Suppressor macrophage treated with lipopolysaccharide for 1 hour (primary cell): ENCODE measurements at regions not wholly inside any gene's neighbourhood (a gene's known extent, or its start where the extent isn't known, plus 50 kb on each side); places are given as distances from the start of the nearest gene placed in this dataset.

Source experiments
- DNase-seq, 3 donors: peaks; one replicate each; pipeline ENCODE4 v3.0.0-alpha.2; 2020 to 2022

- DNase-seq: no peak
Observed at GRCh38 chr12:93180566-93180965, 197.2 kb upstream of the NUDT4 start.

DNA sequence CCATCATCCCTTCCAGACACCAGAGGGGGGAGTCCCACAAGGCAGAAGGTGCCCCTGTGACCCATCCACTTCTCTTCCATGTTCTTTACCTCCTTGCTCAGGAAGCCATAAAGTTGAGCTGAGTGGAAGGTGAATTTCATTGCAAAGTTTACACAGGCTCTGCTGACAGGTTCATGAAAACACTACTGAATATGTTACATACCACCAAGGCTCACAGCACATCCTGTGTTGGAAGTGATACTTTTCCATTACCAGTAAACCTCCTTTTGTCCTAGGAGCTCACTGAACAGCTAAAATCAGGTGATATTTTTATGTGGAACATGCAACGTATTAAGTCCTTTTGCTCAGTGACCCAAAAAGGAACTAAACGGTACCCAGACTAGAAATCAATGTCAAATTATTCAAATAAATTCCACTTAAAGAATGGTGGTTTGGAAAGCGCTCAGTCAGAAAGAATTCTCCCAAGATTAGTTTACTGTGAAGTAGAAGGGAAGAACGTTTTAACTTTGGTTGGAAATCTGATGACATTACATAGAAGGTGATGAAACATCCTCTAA lies 196.2 kb upstream of the NUDT4 start:
- DNase-seq: no peak

DNA sequence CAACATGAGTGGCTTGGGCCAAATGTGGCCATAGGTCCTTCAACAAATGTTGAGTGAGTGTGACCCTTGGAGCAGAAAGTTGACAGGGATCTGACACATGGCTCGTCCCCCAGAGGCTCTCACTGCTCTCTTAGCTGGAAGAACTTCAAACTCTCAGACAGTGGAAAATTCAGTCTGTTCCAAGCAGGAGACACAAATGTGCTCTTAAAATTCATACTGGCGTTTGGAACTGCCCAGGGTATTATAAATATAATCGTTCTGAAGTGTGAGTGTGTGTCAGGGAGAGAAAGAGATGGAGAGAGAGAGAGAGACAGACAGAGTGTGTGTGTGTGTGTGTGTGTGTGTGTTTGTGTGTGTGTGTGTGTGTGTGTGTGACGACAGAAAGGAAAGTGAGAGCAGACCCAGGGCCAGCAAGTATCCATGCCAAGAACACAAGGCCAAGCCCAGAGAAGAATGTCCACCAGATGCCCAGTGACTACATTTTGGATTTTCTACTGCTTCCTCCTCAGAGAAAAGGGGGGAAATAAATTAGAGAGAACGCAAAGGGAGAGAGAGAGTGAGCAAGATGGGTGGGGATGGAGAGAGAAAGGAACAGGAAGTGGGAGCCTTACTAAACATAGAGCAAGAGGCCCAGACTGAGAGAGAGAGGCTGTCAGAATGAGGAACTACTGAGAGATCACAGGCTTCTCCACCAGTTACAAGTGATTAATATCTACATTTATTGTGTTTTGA lies 193.6 kb upstream of the NUDT4 start:
- peak; percentile 76 to 90 (median 83) for DNase-seq

GRCh38 chr12:93184672-93185368 lies 192.9 kb upstream of the NUDT4 start:
- no peak for DNase-seq

DNA sequence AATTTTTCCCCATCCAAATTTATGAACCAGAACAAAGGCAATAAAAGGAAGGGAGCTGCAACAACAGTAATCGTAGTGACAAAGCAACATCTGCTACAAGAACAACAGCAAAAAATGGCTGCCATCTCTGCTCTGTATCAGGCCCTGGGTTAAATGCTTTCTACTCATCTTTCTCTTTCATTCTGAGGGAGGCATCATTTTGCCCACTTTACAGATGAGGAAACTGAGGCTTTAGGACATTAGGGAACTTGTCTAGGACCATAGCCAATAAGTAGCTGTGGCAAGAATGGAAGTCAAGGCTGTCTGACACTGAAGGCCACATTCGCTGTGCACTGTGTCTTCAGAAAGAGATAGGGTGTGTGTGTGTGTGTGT lies 192.4 kb upstream of the NUDT4 start:
- no peak for DNase-seq

DNA sequence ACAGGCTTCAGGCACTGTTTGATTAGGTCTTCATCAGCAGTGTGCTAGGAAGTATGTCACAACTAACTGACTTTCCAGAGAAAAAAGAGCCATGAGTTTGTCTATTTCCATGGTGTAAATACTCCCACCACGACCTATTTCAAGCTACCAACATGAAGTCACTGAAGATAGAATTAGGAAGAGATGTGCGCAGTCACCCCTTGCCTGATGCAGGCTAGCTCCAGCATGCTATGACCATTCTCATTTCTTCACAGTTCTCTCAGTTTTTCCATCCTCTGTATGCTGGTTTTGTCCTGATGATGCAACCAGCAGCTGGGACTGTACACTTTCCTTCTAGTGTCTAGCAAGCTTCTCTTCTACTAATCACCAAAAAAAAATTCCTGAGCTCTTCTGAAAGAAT lies 191.6 kb upstream of the NUDT4 start:
- DNase-seq: peak; percentile 76 to 91 (median 77)

GRCh38 chr12:93186621-93187020 lies 191.1 kb upstream of the NUDT4 start:
- no peak for DNase-seq

DNA sequence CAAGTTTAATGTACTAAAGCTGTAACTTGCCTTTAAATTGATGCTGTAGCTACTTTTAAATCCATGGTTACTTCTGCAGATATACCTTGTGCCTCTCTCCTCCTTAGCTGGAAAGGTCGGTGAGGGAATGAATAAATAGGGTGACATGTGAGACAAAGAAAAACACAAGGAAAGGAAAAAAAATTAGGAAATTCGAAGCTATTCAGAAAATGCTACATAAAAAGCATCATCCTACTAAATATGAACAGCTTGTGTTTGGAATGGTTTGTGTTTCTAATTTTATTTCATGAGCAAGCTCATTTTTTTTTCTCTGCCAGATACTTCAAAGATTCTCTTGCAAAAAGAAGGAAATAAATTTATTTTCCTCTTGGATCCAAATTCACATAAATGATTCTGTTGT lies 186.3 kb upstream of the NUDT4 start:
- no peak for DNase-seq

- peak in 1 of 3 donors; percentile 42 for DNase-seq
Observed at GRCh38 chr12:93191956-93192355, 185.8 kb upstream of the NUDT4 start.

GRCh38 chr12:93192878-93193277 lies 184.8 kb upstream of the NUDT4 start:
- DNase-seq: no peak

GRCh38 chr12:93195511-93195910 lies 182.2 kb upstream of the NUDT4 start:
- no peak for DNase-seq

GRCh38 chr12:93197067-93197593 lies 180.6 kb upstream of the NUDT4 start:
- DNase-seq: no peak

DNA sequence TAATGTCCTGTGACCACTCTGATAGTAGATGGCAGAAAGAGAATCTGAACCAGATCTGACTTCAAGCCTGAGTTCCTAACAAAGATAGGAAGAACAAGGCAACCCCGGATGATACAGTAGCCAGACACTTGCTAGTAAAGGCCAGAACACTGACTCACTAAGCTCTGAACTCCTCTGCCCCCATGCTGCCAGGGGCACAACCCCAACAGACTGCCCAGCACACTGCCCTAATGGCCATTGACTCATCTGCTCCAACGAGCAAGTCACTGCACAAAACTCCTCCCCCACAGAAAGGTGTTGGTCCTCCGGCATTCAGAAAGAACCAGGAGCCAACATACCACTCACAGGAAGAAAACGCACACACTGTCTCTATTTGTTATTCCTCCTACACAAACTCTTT lies 179.6 kb upstream of the NUDT4 start:
- no peak for DNase-seq

DNA sequence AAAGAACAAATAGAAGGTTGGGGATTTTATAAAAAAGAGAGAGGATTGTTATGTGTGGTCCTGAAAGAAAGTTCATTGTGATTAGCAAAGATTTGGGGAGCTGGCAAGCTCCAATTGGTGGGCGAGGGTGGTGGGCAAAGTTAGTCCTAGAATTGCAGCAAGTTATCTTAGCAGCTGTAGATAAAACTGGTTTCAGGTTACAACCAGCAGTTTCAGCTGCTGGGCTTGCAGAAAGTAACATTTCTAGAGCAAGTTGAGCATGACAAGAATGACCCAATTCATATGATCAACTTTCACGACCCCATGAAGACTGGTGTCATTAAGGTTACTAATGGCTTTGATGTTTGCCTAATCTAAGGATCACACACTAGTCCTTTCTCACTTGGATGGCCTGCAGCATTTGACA lies 177.9 kb upstream of the NUDT4 start:
- no peak for DNase-seq

- no peak for DNase-seq
Observed at GRCh38 chr12:93200291-93200917, 177.3 kb upstream of the NUDT4 start.

- no peak for DNase-seq
Observed at GRCh38 chr12:93201990-93202389, 175.7 kb upstream of the NUDT4 start.

DNA sequence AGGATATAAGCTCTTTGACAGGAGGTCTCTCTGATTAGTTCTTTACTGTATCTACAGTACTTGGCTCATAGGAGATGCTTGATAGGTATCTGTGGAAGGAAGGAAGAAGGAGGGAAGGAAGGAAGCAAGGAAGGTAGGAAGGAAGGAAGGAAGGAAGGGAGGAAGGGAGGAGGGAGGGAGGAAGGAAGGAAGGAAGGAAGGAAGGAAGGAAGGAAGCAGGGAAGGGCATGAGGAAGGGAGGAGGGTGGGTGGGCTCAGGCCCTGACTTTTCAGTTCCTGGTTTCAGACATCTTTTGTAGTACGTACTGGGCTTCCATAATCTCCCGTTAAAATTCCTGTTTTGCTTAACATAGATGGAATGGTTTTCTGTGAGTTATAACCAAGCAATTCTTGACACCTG lies 175.0 kb upstream of the NUDT4 start:
- DNase-seq: no peak

GRCh38 chr12:93203361-93203760 lies 174.4 kb upstream of the NUDT4 start:
- DNase-seq: no peak

GRCh38 chr12:93204896-93205295 lies 172.8 kb upstream of the NUDT4 start:
- DNase-seq: no peak

GRCh38 chr12:93205361-93205760 lies 172.4 kb upstream of the NUDT4 start:
- no peak for DNase-seq

DNA sequence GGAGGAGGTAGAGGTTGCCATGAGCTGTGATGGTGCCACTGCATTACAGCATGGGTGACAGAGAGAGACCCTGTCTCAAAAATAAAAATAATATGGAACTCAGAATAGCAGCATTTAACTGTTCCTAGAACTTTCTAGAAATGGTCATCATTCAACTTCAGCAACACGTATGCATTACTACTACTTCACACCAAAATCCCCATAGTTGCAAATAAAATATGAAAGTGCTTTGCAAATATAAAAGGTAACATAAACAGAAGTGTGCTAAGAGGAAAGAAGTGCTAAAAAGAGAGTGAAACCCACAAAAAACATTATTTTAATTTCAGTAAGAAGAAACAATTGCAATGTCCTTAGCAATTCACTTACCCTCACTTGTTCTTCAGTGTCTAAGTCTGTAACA lies 169.7 kb upstream of the NUDT4 start:
- no peak for DNase-seq

DNA sequence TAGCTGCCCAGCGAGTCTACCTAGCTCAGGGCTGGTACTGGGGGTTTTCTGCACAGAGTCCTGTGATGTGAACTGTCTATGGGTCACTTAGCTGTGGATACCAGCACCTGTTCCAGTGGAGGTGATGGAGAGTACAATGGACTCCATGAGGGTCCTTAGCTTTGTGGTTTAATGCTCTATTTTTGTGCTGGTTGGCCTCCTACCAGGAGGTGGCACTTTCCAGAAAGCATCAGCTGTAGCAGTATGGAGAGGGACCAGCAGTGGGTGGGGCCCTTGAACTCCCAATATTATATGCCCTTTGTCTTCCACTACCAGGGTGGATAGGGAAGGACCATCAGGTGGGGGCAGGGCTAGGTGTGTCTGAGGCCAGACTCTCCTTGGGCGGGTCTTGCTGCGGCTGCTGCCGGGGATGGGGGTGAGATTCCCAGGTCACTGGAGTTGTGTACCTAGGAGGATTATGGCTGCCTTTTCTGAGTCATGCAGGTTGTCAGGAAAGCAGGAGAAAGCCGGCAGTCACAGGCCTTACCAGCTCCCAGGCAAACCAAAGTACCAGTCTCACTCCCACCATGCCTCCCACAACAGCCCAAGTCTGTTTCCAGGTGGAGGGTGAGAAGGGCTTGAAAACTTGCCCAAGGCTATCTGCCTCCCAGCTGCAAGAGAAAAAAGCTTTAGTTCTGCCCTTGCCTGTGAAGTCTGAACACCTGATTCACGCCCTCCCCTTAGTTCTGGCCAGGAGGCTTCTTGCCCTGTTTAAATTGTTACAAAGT lies 163.0 kb upstream of the NUDT4 start:
- no peak for DNase-seq

DNA sequence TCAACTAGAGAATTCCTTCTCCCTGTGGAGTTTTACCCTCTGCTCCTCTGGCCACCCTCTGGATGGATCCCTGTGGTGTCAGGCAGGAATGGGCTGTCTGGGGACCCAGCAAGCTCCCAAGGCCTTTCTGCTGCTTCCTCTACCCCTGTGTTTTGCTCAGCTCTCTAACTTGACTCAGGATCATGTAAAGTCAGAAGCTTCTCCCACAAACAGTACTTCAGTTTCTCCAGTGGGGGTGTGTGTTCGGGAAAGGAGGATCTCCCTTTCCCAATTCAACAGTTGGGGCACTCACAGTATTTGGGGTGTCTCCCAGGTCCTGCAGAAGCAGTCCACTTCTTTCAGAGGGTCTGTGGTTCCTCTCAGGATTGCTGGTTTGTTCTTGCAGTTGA lies 162.4 kb upstream of the NUDT4 start:
- no peak for DNase-seq
